GM19043 (cell line): ENCODE measurements at regions not wholly inside any gene's neighbourhood (a gene's known extent, or its start where the extent isn't known, plus 50 kb on each side); places are given as distances from the start of the nearest gene placed in this dataset.
A peak's percentile ranks its signal among the peaks of the same experiment; 100 is the strongest.
"Not testable (repeated sequence)": the region's sequence is repeated elsewhere in the genome, so short reads cannot be mapped to it uniquely, and the experiment has no call there.

Experiments
- ATAC-seq: cut with Tn5 transposase; IDR thresholded peaks from one replicate; pipeline ENCODE4 v1.9.1; 2021; ENCODE audit warnings: low read depth; ENCODE audit not compliant: unreplicated experiment

- ATAC-seq = no peak
Observed at GRCh38 chr4:189823591-189823990, 117.1 kb upstream of the FRG1 start.

GRCh38 chr4:189825466-189825865 is 115.2 kb upstream of the FRG1 start:
- ATAC-seq = no peak

GRCh38 chr4:189826657-189827056 is 114.0 kb upstream of the FRG1 start:
- ATAC-seq = no peak

- no peak for ATAC-seq
Observed at GRCh38 chr4:189828081-189828697, 112.5 kb upstream of the FRG1 start.

- no peak for ATAC-seq
Observed at GRCh38 chr4:189832528-189832927, 108.1 kb upstream of the FRG1 start.

- ATAC-seq = no peak
Observed at GRCh38 chr4:189834616-189835015, 106.1 kb upstream of the FRG1 start.

- ATAC-seq = no peak
Observed at GRCh38 chr4:189835505-189835904, 105.2 kb upstream of the FRG1 start.

GRCh38 chr4:189837471-189837870 is 103.2 kb upstream of the FRG1 start:
- no peak for ATAC-seq

- ATAC-seq = no peak
Observed at GRCh38 chr4:189838821-189839497, 101.7 kb upstream of the FRG1 start.

GRCh38 chr4:189840356-189840755 is 100.3 kb upstream of the FRG1 start:
- ATAC-seq = no peak

- ATAC-seq = no peak
Observed at GRCh38 chr4:189843413-189844009, 97.2 kb upstream of the FRG1 start.

- no peak for ATAC-seq
Observed at GRCh38 chr4:189845145-189845846, 95.4 kb upstream of the FRG1 start.

GRCh38 chr4:189846094-189846493 is 94.6 kb upstream of the FRG1 start:
- not testable (repeated sequence) for ATAC-seq

- ATAC-seq = not testable (repeated sequence)
Observed at GRCh38 chr4:189846608-189847007, 94.1 kb upstream of the FRG1 start.

GRCh38 chr4:189848672-189849071 is 92.0 kb upstream of the FRG1 start:
- ATAC-seq = not testable (repeated sequence)

GRCh38 chr4:189850239-189850856 is 90.3 kb upstream of the FRG1 start:
- ATAC-seq = peak; percentile 74

- peak; percentile 62 for ATAC-seq
Observed at GRCh38 chr4:189858435-189858834, 82.2 kb upstream of the FRG1 start.

GRCh38 chr4:189861101-189861500 is 79.6 kb upstream of the FRG1 start:
- no peak for ATAC-seq

GRCh38 chr4:189869236-189869635 is 71.4 kb upstream of the FRG1 start:
- ATAC-seq = no peak

- no peak for ATAC-seq
Observed at GRCh38 chr4:189870511-189871234, 70.0 kb upstream of the FRG1 start.
